K562 (cell line): ENCODE measurements at regions not wholly inside any gene's neighbourhood (a gene's known extent, or its start where the extent isn't known, plus 50 kb on each side); places are given as distances from the start of the nearest gene placed in this dataset.
A peak's percentile ranks its signal among the peaks of the same experiment; 100 is the strongest.

Experiments used
- C11orf30 ChIP-seq: fragments of 450-650 bp; IDR thresholded peaks from 2 replicates; pipeline ENCODE4 v1.6.1; 2016; ENCODE audit warnings: low read depth, mild to moderate bottlenecking
- GATAD2B ChIP-seq: fragments of 450-650 bp; IDR thresholded peaks from 2 replicates; pipeline ENCODE4 v1.6.1; 2017; ENCODE audit warnings: mild to moderate bottlenecking, borderline replicate concordance
- JUND ChIP-seq, 2 experiments: IDR thresholded peaks; 2 replicates in 1 of 2; 3 replicates in 1 of 2; pipeline ENCODE4 v1.6.1; 2011; ENCODE audit warnings: borderline replicate concordance in 2 of 2, low read depth in 2 of 2, low read length in 2 of 2, improper control_type of control experiment in 1 of 2, missing biosample characterization in 1 of 2, missing genetic modification characterization in 1 of 2, missing genetic modification reagents in 1 of 2
- MAFG ChIP-seq: fragments of 450-650 bp; conservative IDR thresholded peaks from 2 replicates; pipeline ENCODE4 v1.6.1; 2016; ENCODE audit warnings: missing genetic modification characterization, missing compliant biosample characterization
- MAFK ChIP-seq: IDR thresholded peaks from 2 replicates; pipeline ENCODE4 v1.6.1; 2011; ENCODE audit warnings: low read length, improper control_type of control experiment
- NR2C2 ChIP-seq, 2 experiments: fragments of 200-800 bp in 1 of 2; sonication (Bioruptor generic) in 1 of 2; sonication (generic) in 1 of 2; formaldehyde crosslinking in 1 of 2; IDR thresholded peaks; 2 replicates each; pipeline versions ENCODE4 v1.6.1 to v1.8.0; 2016 to 2022; ENCODE audit warnings: mild to moderate bottlenecking in 1 of 2, missing compliant biosample characterization in 1 of 2, missing genetic modification characterization in 1 of 2, missing genetic modification reagents in 1 of 2
- TEAD2 ChIP-seq: fragments of 450-650 bp; IDR thresholded peaks from 2 replicates; pipeline ENCODE4 v1.6.1; 2016; ENCODE audit warnings: missing genetic modification characterization, control low read depth, missing compliant biosample characterization
- ZC3H4 ChIP-seq: sonication (generic); formaldehyde crosslinking; IDR thresholded peaks from 2 replicates; pipeline ENCODE4 v1.9.0; 2021; ENCODE audit warnings: missing genetic modification reagents, borderline replicate concordance
- ZKSCAN1 ChIP-seq: fragments of 150-350 bp; IDR thresholded peaks from 2 replicates; pipeline ENCODE4 v1.6.1; 2016; ENCODE audit warnings: low read depth, low read length
- ZNF316 ChIP-seq: fragments of 450-650 bp; IDR thresholded peaks from 2 replicates; pipeline ENCODE4 v1.6.1; 2016
- ZNF507 ChIP-seq: conservative IDR thresholded peaks from 2 replicates; pipeline ENCODE4 v1.6.1; 2017; ENCODE audit warnings: missing genetic modification characterization, missing compliant biosample characterization
- TF ChIP-seq, protein P1 (sequence below): fragments of 250-450 bp; sonication (Bioruptor Pico); IDR thresholded peaks from 2 replicates; pipeline ENCODE4 v1.4.0; 2020
- TF ChIP-seq, protein P2 (sequence below), 2 experiments: fragments of 450-650 bp; IDR thresholded peaks; 2 replicates each; pipeline ENCODE4 v1.6.1; 2016; ENCODE audit warnings: mild to moderate bottlenecking in 2 of 2, borderline replicate concordance in 1 of 2, low read depth in 1 of 2, moderate library complexity in 1 of 2

DNA sequence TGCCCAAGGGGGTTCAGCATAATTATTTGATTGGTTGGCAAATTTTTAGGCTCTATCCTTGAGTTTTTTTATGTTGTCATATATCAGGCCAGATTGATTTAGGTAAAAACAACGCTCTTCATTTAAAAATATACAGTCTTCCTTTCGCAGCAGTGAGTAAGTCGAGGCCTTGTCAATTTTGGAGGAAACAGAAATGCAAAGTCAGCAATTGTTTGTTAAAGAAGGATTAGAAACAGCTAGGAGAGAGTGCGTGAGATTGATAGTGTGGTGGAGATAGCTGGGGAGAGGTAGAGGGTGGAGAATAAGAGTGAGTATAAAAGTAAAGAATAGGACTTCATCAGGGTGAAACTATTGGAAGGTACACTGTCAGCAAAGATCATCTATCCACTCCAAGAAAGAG is 830.8 kb downstream of the LUZP2 start (continued):
- TF ChIP-seq, protein P1, sequence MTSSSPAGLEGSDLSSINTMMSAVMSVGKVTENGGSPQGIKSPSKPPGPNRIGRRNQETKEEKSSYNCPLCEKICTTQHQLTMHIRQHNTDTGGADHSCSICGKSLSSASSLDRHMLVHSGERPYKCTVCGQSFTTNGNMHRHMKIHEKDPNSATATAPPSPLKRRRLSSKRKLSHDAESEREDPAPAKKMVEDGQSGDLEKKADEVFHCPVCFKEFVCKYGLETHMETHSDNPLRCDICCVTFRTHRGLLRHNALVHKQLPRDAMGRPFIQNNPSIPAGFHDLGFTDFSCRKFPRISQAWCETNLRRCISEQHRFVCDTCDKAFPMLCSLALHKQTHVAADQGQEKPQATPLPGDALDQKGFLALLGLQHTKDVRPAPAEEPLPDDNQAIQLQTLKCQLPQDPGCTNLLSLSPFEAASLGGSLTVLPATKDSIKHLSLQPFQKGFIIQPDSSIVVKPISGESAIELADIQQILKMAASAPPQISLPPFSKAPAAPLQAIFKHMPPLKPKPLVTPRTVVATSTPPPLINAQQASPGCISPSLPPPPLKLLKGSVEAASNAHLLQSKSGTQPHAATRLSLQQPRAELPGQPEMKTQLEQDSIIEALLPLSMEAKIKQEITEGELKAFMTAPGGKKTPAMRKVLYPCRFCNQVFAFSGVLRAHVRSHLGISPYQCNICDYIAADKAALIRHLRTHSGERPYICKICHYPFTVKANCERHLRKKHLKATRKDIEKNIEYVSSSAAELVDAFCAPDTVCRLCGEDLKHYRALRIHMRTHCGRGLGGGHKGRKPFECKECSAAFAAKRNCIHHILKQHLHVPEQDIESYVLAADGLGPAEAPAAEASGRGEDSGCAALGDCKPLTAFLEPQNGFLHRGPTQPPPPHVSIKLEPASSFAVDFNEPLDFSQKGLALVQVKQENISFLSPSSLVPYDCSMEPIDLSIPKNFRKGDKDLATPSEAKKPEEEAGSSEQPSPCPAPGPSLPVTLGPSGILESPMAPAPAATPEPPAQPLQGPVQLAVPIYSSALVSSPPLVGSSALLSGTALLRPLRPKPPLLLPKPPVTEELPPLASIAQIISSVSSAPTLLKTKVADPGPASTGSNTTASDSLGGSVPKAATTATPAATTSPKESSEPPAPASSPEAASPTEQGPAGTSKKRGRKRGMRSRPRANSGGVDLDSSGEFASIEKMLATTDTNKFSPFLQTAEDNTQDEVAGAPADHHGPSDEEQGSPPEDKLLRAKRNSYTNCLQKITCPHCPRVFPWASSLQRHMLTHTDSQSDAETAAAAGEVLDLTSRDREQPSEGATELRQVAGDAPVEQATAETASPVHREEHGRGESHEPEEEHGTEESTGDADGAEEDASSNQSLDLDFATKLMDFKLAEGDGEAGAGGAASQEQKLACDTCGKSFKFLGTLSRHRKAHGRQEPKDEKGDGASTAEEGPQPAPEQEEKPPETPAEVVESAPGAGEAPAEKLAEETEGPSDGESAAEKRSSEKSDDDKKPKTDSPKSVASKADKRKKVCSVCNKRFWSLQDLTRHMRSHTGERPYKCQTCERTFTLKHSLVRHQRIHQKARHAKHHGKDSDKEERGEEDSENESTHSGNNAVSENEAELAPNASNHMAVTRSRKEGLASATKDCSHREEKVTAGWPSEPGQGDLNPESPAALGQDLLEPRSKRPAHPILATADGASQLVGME = no peak
- TF ChIP-seq MAFG (tag) (peak; percentile 42; the same call in 1 of the 2 replicates), ZNF507 (no peak), JUND (IDR thresholded peaks at IDR 0.05; ENCODE audit: borderline replicate concordance, low read depth, low read length) (no peak), JUND (tag; IDR thresholded peaks at IDR 0.05; ENCODE audit: borderline replicate concordance, low read depth, low read length) (no peak), ZNF316 (peak; percentile 62), ZKSCAN1 (no peak), TEAD2 (tag) (no peak), ZC3H4 (CRISPR knock-in tag) (no peak), NR2C2 (CRISPR knock-in tag; IDR thresholded peaks at IDR 0.05) (no peak), NR2C2 (tag; IDR thresholded peaks at IDR 0.05) (no peak), C11orf30 (peak; percentile 15; the same call in 1 of the 2 replicates), MAFK (peak; percentile 79), GATAD2B (no peak)
- TF ChIP-seq, protein P2, sequence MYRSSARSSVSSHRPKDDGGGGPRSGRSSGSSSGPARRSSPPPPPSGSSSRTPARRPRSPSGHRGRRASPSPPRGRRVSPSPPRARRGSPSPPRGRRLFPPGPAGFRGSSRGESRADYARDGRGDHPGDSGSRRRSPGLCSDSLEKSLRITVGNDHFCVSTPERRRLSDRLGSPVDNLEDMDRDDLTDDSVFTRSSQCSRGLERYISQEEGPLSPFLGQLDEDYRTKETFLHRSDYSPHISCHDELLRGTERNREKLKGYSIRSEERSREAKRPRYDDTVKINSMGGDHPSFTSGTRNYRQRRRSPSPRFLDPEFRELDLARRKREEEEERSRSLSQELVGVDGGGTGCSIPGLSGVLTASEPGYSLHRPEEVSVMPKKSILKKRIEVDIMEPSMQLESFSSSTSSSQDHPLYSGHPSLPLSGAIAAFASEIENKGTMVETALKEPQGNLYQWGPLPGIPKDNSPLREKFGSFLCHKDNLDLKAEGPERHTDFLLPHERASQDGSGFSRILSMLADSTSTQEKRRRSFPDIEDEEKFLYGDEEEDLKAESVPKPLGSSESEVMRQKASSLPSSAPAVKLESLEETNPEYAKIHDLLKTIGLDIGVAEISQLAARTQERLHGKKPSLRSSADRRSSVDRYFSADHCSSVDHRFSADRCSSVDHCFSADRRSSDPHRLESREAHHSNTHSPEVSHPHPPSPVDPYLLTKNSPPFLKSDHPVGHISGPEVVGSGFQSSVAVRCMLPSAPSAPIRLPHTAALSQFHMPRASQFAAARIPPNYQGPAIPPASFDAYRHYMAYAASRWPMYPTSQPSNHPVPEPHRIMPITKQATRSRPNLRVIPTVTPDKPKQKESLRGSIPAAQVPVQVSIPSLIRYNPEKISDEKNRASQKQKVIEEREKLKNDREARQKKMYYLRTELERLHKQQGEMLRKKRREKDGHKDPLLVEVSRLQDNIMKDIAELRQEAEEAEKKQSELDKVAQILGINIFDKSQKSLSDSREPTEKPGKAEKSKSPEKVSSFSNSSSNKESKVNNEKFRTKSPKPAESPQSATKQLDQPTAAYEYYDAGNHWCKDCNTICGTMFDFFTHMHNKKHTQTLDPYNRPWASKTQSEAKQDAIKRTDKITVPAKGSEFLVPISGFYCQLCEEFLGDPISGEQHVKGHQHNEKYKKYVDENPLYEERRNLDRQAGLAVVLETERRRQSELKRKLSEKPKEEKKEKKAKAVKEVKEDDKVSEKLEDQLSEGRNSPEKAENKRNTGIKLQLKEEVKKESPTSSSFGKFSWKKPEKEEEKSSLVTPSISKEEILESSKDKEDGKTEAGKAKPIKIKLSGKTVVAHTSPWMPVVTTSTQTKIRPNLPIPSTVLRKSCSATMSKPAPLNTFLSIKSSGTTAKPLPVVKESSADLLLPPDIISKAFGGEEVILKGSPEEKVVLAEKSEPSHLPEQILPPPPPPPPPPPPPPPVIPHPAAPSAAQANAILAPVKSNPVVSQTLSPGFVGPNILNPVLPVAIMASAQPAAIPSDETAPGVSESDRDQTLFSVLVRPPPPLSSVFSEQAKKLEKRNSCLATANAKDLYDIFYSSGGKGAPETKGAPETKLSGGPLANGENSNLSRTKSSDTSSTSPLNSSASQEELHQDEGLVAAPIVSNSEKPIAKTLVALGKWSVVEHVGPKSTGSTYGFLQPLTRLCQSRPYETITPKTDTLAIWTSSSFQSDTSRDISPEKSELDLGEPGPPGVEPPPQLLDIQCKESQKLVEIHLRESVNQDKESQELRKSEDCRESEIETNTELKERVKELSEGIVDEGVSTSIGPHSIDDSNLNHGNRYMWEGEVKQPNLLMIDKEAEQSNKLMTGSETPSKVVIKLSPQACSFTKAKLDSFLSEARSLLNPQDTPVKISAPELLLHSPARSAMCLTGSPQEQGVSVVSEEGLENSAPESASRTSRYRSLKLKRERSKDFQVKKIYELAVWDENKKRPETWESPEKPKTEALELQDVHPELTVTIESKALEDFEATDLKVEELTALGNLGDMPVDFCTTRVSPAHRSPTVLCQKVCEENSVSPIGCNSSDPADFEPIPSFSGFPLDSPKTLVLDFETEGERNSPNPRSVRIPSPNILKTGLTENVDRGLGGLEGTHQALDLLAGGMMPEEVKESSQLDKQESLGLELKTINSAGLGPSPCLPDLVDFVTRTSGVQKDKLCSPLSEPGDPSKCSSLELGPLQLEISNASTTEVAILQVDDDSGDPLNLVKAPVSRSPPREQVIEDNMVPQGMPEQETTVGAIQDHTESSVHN (IDR thresholded peaks at IDR 0.05; ENCODE audit: borderline replicate concordance in 1 of 2, low read depth in 1 of 2) = no peak
